ENCODE measurements at regions not wholly inside any gene's neighbourhood (a gene's known extent, or its start where the extent isn't known, plus 50 kb on each side); places are given as distances from the start of the nearest gene placed in this dataset.

DNA sequence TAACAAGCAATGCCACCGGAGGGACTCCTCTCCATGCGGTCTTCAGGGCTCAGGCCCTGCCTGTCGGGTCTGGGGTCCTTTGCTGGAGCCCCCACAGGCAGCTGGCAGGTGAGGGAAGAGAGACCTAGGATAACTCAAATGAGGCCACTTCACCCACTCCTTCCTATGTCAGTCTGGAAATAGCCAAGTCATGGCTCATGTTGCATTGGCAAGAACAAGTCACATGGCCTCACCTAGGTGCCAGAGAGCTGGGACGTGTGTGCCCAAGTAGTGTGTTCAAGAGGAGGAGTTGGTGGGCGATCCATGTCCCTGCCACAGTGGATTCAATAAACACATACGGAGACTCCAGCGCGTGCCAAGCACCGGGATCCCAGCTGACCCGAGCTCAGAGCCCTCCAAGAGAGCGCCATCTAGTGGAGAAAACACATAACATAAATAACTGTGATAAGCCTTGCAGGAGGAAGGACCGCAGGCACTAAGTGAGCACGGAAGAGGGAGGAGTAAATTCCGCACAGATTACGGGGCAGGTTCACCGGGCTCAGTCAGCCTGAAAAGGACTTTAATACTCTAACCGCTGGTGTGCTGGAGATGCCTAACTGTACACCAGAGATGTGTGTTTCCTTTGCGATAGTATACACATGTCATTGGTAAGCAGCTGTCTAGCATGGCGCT is 580.8 kb downstream of the CCDC171 start:
- peak; percentile 0 for DNase-seq (ENCODE audit: low spot score)

DNA sequence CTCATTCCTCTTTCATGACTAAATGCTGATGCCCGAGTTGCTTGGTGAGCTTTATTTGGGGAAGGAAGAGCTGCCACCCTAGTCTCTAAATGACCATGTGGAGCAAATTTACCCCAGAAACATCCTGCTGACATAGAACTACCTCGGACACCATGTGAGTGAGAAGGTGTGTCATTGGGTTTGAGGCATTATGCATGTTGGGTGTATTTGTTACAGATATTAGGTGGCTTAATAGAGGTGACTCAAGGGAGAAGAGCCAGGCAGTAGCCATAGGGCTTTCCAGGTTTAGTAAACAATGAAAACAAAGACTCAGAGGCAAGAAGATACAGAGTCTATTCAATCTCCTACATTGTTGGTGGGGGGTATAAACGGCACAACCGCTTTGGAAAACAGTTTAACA is 581.5 kb downstream of the CCDC171 start:
- DNase-seq (ENCODE audit: low spot score) = no peak

DNA sequence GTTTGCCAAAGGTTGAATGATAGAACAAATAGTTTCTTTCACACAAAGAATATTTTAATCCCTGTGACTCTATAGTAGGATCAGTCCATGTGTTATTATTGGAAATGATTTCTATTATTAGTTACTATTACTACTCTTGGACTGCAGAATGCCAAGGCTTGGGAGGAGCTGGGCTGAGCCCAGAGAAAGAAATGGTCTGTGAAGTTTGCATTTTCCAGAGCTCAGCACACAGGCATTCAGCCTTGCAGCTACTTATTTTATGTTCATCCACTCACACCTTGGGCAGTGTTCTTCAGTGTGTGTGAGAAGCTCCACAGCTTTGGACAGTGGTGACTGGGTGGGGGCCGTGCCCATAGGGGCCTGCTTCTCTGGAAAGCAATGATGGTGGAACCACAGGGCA is 583.1 kb downstream of the CCDC171 start:
- DNase-seq (ENCODE audit: low spot score) = no peak

DNA sequence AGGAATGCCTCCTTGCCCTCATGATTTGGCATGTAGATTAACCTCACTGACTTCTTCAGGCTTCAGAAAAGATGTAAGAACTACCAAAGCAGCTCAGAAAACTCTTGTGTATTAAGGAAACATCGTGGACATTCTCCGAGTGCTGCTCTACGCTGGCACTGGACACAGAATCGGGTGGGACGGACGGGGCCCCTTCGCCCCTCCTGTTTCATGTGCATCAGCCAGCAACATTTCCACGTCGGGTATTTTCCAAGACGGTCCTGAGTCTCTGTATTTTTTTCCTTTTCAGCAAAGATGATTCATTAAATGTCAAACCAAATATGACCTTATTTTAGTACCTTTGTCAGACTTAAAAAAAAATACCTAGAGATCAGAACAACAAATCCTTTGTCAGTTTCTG is 583.6 kb downstream of the CCDC171 start:
- no peak for DNase-seq (ENCODE audit: low spot score)

DNA sequence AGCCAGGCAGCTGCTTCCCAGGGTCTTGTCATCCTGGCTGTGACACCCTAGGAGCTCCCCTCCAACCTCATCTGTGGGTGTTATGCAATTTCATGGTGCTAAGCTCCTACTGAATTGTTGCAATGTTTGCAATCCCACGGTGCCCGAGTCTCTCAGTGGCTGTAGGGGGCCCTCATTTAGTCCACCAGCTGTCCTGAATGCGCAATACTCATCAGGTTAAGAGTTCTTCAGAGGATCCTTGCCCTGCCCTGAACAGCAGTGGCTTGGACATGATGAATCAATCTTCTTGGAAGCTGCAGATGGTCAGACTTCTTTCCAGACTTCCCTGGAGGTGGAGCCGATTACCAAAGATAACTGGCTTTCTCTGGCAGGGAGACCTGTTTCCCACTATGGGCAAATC is 584.1 kb downstream of the CCDC171 start:
- no peak for DNase-seq (ENCODE audit: low spot score)

DNA sequence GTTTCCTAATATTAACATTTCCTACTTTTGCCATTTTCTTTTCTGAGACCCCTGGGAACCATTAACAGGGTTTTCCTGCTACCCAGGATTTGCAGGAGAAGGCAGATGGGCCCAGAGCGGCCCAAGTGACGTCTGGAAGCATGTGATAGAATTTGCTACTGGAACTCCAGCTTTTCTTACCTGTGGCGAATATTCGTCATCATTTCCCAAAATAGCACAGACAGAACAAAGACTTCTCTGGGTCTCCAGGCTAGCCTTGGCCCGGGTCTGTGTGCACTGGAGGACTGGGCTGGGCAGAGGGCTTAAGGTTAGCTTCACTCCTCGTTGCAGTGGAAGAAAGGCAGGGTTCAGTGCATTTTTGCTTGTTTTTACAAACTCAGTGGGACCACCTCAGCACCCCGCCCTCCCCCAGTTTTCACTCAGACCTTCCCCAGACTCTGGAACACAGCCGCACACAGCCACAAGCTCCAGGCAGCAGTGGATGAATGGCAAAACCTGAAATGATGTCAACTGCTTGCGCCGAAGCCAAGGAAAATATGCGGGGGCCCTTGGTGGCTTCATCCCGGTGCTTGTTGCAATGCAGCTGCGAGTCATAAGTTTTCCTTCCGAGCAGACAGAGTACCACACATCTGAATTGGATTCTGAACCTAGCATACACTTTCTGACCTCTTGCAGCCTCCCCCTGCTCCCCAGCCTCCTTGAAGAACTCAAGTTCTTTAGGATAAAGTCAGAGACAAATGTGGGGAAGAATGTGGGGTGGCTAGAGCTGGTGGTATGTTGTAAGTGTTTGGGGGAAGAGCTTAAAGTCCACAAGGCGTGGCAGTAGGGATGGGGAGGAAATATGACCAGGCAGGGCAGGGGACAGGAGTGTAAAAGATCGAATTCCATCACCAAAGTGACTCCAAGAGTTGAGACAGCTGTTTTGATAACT is 586.0 kb downstream of the CCDC171 start:
- no peak for DNase-seq (ENCODE audit: low spot score)

DNA sequence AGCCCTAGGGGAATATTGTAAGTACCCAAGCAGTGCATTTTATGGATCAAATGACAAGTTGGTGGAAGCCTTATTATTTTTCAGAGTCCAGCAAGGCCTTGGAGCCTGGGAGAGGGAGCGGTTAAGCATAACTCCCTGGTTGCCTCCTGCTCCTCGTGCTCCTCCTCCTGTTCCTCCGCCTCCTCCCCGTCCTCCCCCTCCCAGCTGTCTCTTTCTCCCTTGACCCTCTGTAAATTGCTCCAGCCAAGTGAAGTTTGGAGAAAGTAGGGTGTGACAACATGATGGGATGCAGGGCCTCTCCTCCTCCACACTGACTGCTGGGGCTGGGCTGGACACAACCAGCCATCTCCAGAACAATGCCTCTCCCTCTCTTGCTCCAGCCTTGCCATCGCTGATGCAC is 586.9 kb downstream of the CCDC171 start:
- no peak for DNase-seq (ENCODE audit: low spot score)

DNA sequence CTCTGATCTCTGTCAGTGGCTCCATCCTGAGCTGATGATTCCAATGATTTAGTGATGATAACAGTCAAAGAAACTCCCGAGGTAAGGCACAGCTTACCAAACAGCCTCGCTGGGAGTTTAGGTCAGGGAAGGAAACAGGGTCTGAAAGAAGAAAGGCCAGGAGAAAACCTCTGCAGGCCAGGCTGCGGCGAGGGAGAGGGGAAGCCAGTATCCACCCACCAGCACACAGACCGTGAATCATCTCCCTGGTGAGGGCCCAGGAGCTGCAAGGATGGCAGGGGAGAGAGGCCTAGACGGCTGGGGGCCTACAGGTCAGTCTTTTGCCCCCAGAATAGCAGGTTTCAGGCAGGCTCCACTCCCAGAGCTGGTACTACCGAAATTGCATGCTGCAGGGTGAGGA is 590.5 kb downstream of the CCDC171 start:
- DNase-seq (ENCODE audit: low spot score) = no peak

DNA sequence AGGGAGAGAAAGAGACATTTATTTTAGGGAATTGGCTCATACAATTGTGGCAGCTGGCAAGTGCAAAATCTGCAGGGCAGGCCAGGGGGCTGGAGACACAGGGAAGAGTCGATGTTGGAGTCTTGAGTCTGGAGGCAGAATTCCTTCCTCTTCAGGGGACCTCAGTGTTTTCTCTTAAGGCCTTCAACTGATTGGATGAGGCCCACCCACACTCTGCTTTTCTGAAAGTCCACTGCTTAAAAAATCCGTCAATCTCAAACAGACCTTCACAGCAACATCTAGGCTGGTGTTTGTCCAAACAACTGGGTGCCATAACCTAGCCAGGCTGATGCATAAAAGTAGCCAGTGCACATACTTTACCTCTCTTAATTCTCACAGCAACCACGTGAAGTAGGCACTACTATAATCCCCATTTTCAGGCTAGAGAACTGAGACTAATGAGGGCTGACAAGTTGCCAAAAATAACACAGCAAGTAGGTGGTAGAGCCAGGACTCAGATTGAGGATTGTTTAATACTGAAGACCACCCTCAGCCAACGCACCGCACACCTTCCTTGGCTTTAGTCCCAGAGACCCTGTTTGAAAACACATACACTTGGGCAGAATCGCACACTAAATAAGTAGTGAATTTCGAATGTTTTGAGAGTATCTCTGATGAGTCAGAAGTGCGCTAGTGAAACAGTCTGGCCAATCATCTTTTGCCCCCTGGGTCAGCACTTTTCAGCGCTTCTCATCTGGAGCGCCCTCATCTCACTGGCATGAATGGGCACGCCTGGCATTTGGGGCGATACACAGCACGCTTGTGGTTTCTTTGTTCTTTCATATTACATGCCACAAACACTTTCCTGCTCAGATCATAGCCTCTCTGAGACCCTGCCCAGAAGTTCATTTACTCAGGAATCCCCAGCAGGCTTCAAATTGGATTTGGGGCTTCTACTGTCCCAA is 591.4 kb downstream of the CCDC171 start:
- DNase-seq (ENCODE audit: low spot score) = no peak

DNA sequence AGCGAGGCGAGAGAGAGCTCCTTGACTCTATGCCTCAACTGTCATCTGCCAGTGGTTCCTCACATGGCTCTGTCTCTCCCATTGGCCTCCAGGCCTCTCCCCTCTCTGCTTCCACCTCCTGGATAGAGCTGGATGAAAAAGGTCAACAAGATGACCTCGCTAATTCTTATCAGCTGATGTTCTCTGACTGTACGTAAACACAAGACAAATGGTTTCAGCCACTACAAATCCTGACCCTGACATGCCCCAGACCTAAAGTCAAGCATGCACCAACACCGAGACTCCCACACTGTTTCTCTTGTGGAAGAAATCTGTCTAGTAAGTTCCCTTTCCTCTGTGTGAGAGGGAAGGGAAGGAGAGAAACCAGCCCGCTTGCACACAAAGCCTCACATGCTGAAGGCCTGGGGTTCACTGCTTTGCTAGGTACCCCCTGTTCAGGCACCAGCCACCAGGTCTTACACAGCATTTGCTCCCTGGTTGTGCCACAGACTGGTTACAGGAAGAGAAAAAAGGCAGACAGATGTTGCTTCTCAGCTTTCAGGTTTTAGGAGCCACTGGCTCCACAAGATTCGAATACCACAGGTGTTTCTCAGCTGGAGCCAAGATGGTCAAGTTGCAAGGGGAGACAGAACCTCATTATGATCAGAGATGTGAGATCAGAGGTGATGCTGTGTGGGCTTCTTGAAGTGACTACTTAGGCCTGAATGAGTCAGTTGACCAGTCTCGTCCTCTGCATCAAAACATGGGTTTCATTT is 592.5 kb downstream of the CCDC171 start:
- DNase-seq (ENCODE audit: low spot score) = no peak

DNA sequence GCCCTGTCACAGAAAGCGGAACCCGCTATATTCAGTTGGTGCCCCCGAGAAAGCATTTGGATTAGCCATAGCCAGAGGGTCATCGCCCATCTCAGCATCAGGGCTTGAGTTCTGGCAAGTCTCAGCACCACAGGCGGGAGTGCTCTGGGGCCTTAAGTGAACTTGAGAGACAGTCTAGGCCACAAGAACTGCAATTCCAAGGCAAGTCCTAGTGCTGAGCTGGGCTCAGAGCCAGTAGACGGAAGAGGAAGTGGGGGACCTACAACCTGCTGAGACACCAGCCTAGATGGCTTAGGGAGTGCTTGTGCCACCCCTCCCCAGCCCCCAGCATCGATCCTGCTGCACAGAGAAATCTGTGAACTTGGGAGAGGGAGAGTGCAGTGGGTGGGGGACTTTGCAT is 594.9 kb downstream of the CCDC171 start:
- DNase-seq (ENCODE audit: low spot score) = no peak

DNA sequence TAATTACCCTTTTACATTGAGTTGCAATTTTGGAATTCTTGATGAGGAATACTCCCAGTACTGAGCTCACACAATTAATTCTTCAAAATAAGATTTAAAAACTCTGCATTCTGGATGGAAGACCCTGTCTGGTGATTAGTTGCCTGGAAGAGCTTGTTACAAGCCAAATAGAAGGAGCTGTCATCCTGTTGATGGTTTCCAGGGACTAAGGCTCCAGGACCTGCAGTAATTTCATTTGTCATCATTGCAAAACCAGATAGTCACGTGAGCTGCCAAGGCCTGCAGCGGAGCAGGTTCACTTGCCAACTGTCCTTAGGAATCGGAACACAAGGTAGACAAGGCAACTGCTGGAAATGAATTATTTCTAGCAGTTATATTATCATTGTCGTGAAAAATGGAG is 597.7 kb downstream of the CCDC171 start:
- DNase-seq (ENCODE audit: low spot score) = no peak

DNA sequence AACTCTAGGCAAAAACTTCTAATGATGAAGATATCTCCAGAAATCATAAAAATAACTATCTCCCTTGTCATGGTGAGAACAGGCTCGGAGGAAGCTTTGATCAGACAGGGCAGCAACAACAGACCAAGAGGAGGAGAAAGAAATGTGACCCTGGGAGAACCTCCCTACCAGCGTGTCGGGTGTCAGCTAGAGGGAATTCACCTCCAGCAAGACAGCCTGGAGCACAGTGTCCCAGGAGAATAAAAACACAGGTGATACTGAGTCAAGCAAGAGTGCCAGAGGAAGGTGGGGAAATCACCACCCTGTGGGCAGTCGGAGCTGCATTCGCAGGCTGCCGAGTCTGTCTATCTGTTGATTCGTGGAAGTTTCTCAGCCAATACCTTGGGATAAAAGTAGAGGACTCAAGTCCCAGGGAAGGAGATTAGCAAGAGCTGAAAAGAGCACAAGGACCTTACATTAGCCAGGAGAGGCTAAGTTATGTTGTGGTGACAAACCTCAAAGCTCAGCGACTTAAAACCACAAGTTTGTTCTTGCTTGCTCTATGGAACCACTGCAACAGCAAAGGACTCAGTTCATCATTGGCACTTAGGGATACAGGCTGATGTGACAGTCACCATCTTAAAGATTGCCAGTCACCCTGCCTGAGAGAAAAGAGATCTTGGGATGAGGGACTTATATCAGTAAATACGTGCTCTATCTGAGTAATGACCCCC is 598.3 kb downstream of the CCDC171 start:
- DNase-seq (ENCODE audit: low spot score) = no peak

DNA sequence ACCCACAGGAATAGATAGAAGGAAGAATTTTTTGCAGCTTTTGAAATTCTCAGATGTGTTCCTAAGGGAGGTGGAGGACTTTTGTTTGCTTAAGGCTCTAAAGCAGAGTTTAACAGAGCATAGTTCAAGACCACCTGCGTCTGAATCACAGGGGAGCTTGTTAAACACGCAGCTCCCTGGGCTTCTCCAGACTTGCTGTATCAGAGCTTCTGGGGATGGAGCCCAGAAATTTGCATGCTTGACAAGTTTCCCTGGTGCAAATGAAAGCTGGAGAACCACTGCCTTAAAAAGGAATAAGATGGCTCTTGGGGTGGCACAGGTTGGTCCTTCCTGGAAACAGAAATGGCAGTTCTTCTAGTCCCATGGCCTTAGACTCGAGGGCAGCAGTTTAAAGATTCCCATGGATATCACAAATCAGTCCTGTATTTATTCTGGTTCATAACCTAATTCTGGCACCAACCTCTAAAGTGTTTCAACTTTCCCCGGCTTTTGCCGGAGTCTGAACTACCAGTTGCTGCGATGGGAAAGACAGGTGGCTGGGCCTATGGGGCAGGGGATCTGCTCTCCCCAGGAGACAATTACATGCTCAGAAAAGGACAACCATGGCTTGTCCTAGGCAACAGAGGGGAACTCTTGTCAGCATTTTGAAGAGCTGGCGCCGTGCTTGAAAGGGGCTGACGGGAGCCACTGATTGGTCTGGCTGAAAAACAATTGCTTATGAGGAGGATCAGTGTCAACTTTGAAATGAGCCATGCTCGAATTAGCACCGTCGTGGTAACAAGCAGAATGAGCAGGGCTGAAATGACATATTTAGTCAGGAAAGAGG is 599.6 kb downstream of the CCDC171 start:
- DNase-seq (ENCODE audit: low spot score) = no peak

DNA sequence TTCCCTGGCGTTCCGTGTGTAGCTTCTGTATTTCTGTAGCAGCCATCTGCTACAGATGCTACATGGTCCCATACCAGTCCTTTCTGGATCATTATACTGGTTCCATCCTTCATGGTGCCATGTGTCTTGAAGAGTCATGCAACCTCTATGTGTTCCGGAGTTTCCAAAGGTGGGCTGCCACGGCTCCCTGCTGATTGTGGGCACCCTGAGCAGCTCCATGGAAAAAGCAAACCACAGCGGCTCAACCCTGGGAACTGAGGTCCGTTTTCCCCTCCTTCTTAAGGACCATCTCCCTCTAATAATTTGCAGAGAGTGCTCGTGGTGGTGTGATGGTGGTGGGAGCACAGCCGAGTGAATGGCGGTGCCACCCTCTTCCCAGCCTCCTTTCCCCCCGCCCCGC is 600.4 kb downstream of the CCDC171 start:
- DNase-seq (ENCODE audit: low spot score) = no peak

DNA sequence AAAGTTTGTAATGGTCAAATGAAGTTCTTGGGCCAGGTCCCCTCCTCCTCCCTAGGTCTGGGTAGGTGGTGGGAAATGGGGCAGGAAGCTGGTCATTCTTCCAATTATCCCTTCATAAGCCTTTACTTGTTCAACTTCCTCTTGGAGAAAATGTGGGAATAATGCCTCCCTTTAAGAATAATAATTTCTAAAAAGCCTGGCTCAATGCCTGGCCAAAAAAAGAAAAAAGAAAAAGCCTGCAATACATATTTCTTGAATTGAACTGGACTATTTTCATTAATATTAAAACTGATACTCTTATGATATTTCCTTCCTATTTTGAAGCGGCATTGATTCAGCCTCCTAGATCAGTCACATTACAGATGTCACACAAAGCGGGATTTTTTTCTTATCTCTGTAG is 600.9 kb downstream of the CCDC171 start:
- no peak for DNase-seq (ENCODE audit: low spot score)

DNA sequence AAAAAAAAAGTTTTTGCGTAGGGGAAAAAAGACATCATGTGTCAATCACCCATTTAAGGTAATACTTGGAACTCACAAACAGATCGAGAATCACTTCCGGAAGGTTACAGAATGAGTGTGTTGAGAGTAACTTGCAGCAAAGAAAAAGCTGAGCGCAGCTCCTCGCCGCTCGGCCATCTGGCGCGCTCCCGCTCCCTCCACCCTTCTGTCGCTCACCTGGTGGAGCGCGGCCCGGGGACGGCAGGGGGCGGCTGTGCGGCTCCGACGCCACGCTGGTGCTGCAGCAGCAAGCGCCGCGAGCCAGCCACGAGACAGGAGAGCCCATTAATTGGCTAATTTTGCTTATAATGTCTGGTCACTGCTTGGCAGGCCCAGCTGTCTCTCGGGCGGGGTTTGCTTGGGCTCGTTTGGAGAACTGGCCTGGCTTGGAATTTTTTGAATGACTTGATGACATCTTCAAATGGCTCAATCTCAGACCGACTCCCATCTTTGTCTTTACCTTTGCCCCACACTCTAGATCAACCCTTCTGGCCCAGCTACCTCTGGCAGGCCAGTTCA is 601.8 kb downstream of the CCDC171 start:
- no peak for DNase-seq (ENCODE audit: low spot score)

DNA sequence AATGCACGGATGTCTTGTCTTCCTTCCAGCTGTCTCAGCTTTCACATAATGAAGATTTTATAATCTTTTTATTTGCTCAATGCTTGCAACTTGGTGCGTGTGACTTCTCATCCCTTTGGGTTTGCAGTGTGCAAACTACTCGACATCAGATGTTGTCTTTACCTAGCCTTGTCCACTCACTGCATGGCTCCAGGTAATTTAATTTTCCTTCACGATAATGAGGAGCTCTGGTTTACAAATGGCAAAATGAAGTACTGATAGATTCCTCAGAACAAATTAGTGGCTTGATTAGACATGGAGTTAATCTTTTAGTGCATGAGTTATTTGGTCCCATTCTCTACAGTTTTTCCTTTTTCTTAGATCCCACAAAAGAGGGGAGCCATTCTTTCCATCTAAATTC is 603.0 kb downstream of the CCDC171 start:
- no peak for DNase-seq (ENCODE audit: low spot score)

DNA sequence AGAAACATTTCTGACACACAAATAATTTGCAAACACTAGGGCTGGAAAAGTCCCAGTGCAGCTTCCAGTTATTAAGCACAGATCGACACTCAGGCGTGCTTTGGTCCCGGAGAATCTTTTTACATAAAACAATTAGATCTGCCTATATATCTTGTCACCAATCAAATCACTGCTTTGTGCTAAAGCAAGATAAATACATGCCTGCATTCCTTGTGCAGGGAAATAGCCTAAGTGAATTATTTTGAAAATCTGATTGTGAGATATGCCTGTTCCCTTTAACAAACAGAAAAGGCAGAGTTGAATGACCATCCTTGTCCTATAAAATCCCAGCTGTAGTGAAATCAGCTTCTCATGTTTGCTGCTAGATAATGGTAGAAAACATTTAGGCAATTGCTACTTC is 604.4 kb downstream of the CCDC171 start:
- DNase-seq (ENCODE audit: low spot score) = no peak

DNA sequence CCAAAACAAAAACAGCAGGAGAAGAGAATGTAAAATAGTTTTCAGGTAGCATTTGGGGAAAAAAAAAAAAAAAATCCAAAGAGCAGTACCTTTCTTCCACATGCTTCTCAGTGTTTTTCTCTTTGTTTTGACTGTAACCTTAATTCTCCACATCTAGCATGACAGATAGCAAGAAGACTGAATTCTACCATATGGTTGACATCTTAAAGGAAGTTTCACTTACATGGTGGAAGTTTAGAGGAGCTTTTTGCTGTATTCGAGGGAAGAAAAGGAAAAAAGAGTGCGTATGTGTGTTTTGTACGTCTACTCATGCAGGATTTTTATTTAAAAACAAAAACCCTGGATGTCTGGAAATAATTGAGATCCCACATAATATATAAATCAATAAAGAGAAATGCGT is 604.8 kb downstream of the CCDC171 start:
- no peak for DNase-seq (ENCODE audit: low spot score)
